ENCODE measurements at regions not wholly inside any gene's neighbourhood (a gene's known extent, or its start where the extent isn't known, plus 50 kb on each side); places are given as distances from the start of the nearest gene placed in this dataset.

DNA sequence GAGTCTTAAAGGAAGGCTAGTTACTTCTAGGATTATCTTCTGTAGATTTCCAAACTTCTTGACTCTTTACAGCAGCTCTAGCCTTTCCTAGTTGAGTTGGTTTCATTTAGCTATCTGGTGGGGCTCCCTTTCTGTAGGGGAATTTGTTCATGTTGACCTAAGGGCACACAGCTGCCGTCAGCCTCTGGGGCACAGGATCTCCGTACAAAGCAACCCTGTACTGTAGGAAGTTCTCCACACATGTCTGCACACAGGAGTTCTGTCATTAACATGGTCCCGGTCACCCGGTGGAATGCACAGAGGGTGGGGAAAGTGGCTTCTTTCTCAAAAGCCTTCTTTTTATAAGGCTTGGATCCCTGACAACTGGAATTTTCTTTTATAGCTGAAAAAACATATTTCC lies 88.7 kb upstream of the TNIK start:
- ChIA-PET CTCF (interaction anchor here (1.0 to 4.1 kb wide), 3 partner anchors 10 to 587 kb away, joined by 4 to 15 read pairs (median 5); no protein-coding TSS in a partner anchor), POLR2A (no interaction called here)
- TF ChIP-seq, protein P1, sequence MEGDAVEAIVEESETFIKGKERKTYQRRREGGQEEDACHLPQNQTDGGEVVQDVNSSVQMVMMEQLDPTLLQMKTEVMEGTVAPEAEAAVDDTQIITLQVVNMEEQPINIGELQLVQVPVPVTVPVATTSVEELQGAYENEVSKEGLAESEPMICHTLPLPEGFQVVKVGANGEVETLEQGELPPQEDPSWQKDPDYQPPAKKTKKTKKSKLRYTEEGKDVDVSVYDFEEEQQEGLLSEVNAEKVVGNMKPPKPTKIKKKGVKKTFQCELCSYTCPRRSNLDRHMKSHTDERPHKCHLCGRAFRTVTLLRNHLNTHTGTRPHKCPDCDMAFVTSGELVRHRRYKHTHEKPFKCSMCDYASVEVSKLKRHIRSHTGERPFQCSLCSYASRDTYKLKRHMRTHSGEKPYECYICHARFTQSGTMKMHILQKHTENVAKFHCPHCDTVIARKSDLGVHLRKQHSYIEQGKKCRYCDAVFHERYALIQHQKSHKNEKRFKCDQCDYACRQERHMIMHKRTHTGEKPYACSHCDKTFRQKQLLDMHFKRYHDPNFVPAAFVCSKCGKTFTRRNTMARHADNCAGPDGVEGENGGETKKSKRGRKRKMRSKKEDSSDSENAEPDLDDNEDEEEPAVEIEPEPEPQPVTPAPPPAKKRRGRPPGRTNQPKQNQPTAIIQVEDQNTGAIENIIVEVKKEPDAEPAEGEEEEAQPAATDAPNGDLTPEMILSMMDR (IDR thresholded peaks at IDR 0.05; ENCODE audit: insufficient read depth, low read length, missing control alignments), result no peak

GRCh38 chr3:171543759-171544300 lies 83.6 kb upstream of the TNIK start:
- CTCF ChIA-PET, result interaction anchor here (4.0 kb wide), 1 partner anchor 22 kb away, joined by 12 read pairs; no protein-coding TSS in a partner anchor

More for the DNA sequence above, 88.7 kb upstream of the TNIK start:
- H3K4me3 ChIP-seq (ENCODE audit: low read depth, low read length), result no peak overlapping the region
- no peak for DNase-seq (ENCODE audit: low read depth, low spot score)

DNA sequence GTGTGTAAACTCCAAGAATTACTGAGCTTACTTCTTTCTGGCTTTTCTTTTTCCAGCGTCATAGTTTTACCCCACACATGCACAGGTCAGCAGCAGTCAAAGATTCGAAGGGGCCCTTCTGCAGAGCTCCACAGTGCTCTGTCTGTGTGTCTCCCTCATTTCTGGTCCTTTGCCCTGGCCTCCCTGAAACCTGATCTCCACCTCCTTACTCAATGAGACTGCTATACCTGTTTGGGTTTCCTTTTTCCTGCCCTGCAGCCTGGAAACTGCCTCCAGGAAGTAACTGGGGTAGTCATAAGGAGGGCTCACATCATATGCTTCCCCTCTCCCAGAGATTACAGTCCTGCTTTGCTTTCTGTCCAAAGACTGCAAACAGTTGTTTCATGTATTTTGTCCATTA lies 82.8 kb upstream of the TNIK start:
- no peak for DNase-seq (ENCODE audit: low read depth, low spot score)
- ChIA-PET POLR2A (no interaction called here), CTCF (interaction anchor here (0.7 to 4.0 kb wide), 2 partner anchors 23 to 493 kb away, joined by 3 to 12 read pairs; no protein-coding TSS in a partner anchor)
- no peak overlapping the region for H3K4me3 ChIP-seq (ENCODE audit: low read depth, low read length)
- TF ChIP-seq, protein P1 (IDR thresholded peaks at IDR 0.05; ENCODE audit: insufficient read depth, low read length, missing control alignments), result no peak

More at GRCh38 chr3:171543759-171544300, 83.6 kb upstream of the TNIK start:
- POLR2A ChIA-PET, result no interaction called here
- H3K4me3 ChIP-seq (ENCODE audit: low read depth, low read length), result no peak overlapping the region
- TF ChIP-seq, protein P1 (IDR thresholded peaks at IDR 0.05; ENCODE audit: insufficient read depth, low read length, missing control alignments), result no peak
- no peak for DNase-seq (ENCODE audit: low read depth, low spot score)

DNA sequence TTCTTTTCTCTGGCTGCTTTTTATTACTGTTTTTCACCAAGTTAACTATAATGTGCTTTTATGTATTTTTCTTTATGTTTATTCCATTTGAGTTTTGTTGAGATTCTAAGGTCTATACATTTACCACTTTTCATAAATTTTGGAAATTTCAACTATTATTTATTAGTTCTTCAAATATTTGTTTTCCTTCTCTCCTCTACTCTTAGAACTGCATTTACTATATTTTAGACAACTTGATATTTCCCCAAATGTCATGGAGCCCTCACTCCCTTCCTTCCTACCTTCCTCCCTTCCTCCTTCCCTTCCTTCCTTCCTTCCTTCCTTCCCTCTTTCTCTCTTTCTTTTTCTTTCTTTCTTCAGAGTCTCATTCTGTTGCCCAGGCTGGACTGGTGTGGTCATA lies 81.4 kb upstream of the TNIK start:
- CTCF ChIA-PET, result interaction anchor here (4.0 kb wide), 1 partner anchor 25 kb away, joined by 12 read pairs; no protein-coding TSS in a partner anchor
- no peak overlapping the region for H3K4me3 ChIP-seq (ENCODE audit: low read depth, low read length)
- POLR2A ChIA-PET, result no interaction called here
- TF ChIP-seq, protein P1 (IDR thresholded peaks at IDR 0.05; ENCODE audit: insufficient read depth, low read length, missing control alignments), result no peak
- DNase-seq (ENCODE audit: low read depth, low spot score), result no peak

GRCh38 chr3:171541181-171541580 lies 81.0 kb upstream of the TNIK start:
- no peak overlapping the region for H3K4me3 ChIP-seq (ENCODE audit: low read depth, low read length)
- ChIA-PET CTCF (interaction anchor here (1.0 to 4.0 kb wide), 2 partner anchors 14 to 25 kb away, joined by 3 to 12 read pairs; no protein-coding TSS in a partner anchor), POLR2A (no interaction called here)
- no peak for DNase-seq (ENCODE audit: low read depth, low spot score)
- TF ChIP-seq, protein P1 (IDR thresholded peaks at IDR 0.05; ENCODE audit: insufficient read depth, low read length, missing control alignments), result no peak

- TF ChIP-seq, protein P1 (IDR thresholded peaks at IDR 0.05; ENCODE audit: insufficient read depth, low read length, missing control alignments), result no peak
- no peak overlapping the region for H3K4me3 ChIP-seq (ENCODE audit: low read depth, low read length)
- ChIA-PET CTCF (interaction anchor here (1.1 to 1.3 kb wide), 2 partner anchors 9 to 486 kb away, joined by 3 read pairs; no protein-coding TSS in a partner anchor), POLR2A (no interaction called here)
- no peak for DNase-seq (ENCODE audit: low read depth, low spot score)
Observed at GRCh38 chr3:171535799-171536198, 75.6 kb upstream of the TNIK start.
